Body of pancreas (tissue), 4 donors: ENCODE measurements at regions not wholly inside any gene's neighbourhood (a gene's known extent, or its start where the extent isn't known, plus 50 kb on each side); places are given as distances from the start of the nearest gene placed in this dataset.

Experiments used
- CTCF ChIP-seq, 7 experiments: fragments of 450-650 bp in 4 of 7; fragments of 200-600 bp in 3 of 7; sonication (generic) in 3 of 7; IDR thresholded peaks; one replicate each; pipeline ENCODE4 v1.5.1; 2016 to 2019; ENCODE audit warnings: antibody characterized with exemption in 7 of 7
- POLR2A ChIP-seq, 3 donors: fragments of 450-650 bp; IDR thresholded peaks; one replicate each; pipeline ENCODE4 v1.6.1; 2016; ENCODE audit warnings: antibody characterized with exemption in 3 of 3, mild to moderate bottlenecking in 2 of 3

GRCh38 chr16:62933929-62934328 is 897.7 kb upstream of the CDH8 start:
- TF ChIP-seq CTCF (IDR thresholded peaks at IDR 0.05) = no peak
- TF ChIP-seq POLR2A (IDR thresholded peaks at IDR 0.05) = no peak
